DMS114 treated with DMSO at 0.1 percent for 48 hours (cell line): ENCODE measurements at regions not wholly inside any gene's neighbourhood (a gene's known extent, or its start where the extent isn't known, plus 50 kb on each side); places are given as distances from the start of the nearest gene placed in this dataset.
"Not testable (repeated sequence)": the region's sequence is repeated elsewhere in the genome, so short reads cannot be mapped to it uniquely, and the experiment has no call there.

Source experiments
- DNase-seq: peaks from one replicate; lab custom pipeline; 2025; ENCODE audit not compliant: unreplicated experiment; lab: John Stamatoyannopoulos, UW

GRCh38 chr3:177336873-177337450, 139.7 kb upstream of the TBL1XR1 start:
- no peak for DNase-seq

GRCh38 chr3:177337541-177338331, 140.5 kb upstream of the TBL1XR1 start:
- no peak for DNase-seq

GRCh38 chr3:177338697-177339219, 141.5 kb upstream of the TBL1XR1 start:
- DNase-seq: no peak

GRCh38 chr3:177339220-177339703, 142.0 kb upstream of the TBL1XR1 start:
- not testable (repeated sequence) for DNase-seq

GRCh38 chr3:177340243-177340830, 143.1 kb upstream of the TBL1XR1 start:
- no peak for DNase-seq

GRCh38 chr3:177341736-177342419, 144.6 kb upstream of the TBL1XR1 start:
- DNase-seq: no peak

GRCh38 chr3:177343122-177343625, 145.9 kb upstream of the TBL1XR1 start:
- no peak for DNase-seq

- DNase-seq: no peak
These were observed 148.0 kb upstream of the TBL1XR1 start for GRCh38 chr3:177345049-177345972.

GRCh38 chr3:177345973-177346503, 148.8 kb upstream of the TBL1XR1 start:
- no peak for DNase-seq

GRCh38 chr3:177346878-177347277, 149.6 kb upstream of the TBL1XR1 start:
- DNase-seq: no peak

GRCh38 chr3:177347611-177348010, 150.3 kb upstream of the TBL1XR1 start:
- DNase-seq: no peak

- DNase-seq: no peak
These were observed 151.7 kb upstream of the TBL1XR1 start for GRCh38 chr3:177348974-177349373.

- DNase-seq: no peak
These were observed 152.1 kb upstream of the TBL1XR1 start for GRCh38 chr3:177349384-177349783.

GRCh38 chr3:177350121-177350520, 152.8 kb upstream of the TBL1XR1 start:
- no peak for DNase-seq

GRCh38 chr3:177351206-177351605, 153.9 kb upstream of the TBL1XR1 start:
- no peak for DNase-seq

GRCh38 chr3:177351757-177352158, 154.5 kb upstream of the TBL1XR1 start:
- DNase-seq: no peak

GRCh38 chr3:177352424-177352823, 155.1 kb upstream of the TBL1XR1 start:
- DNase-seq: no peak

GRCh38 chr3:177353140-177353539, 155.9 kb upstream of the TBL1XR1 start:
- DNase-seq: no peak

GRCh38 chr3:177353879-177354278, 156.6 kb upstream of the TBL1XR1 start:
- DNase-seq: not testable (repeated sequence)

- DNase-seq: no peak
These were observed 157.2 kb upstream of the TBL1XR1 start for GRCh38 chr3:177354466-177354865.
